ENCODE measurements at regions not wholly inside any gene's neighbourhood (a gene's known extent, or its start where the extent isn't known, plus 50 kb on each side); places are given as distances from the start of the nearest gene placed in this dataset.
"Not testable (repeated sequence)": the region's sequence is repeated elsewhere in the genome, so short reads cannot be mapped to it uniquely, and the experiment has no call there.

DNA sequence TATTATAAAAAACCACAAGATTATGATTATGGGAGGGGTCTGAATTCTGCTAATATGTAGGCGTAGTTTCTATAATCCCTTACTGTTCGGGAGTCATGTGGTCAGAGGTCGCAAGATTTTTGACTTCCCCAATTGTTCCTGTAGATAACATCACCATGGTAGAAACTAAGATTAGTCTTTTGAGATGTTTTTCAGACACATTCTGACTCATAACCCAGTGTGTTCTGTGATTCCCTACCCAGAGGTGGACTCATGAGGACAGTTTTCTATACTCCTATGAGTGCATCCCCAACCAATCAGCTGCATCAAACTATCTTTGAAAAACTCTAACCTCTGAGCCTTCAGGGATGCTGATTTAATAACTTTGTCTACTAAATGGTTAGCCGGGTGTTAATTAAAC, 175.5 kb downstream of the RFPL4B start:
- DNase-seq, result no peak

DNA sequence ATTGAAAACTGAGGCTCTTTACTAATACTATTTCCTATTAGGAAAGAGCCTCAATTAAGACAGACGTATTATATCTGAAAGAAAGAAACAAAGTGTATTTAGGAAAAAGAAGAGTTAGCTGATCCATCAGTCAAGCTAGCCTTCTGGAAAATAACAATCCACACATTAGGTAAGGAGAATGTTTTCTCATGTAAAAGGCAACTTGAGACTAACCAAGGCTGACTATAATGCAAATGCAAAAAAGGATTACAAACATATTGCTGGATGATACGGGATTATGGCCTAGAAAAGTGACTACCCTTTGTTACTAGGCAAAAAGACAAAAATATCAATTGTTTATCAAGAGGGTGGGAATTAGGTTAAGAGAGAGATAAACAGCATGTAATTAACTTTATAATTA, 176.9 kb downstream of the RFPL4B start:
- no peak for DNase-seq

DNA sequence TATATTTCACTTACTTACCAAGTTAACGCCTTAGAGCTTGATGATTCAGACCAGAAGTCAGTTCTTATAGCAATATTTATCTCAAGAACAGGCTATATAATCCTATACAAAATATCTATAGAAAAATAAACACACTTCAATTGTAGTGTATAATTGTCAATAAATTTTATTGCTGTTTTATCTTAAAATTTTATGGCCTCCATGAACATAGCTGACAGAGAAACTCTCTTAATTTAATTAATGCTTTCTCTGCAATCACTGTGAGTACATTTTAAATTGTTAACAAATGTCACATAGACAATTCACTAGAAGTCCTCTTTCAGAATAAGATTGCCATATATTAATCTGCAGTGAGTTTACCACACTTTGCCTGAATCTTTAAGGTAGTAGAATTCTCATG, 178.6 kb downstream of the RFPL4B start:
- no peak for DNase-seq

DNA sequence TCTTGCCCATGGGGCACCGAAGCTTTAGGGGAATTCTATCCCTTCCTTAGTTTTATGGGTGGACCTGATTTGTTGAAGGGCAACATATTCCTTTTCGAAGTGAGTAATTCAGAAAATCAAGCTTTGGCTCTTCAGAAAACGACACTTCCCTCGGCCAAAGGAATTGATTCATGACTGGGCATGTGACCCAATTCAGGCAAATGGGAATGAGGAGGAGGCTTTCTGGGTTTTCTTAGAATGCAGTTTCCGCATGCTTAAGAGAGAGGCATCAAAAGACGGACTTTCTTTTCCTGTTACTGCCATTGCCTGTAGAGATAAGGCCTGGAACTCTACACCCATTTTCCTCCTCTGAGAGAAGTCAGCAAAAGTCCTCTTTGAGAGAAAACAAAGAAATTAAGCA, 179.5 kb downstream of the RFPL4B start:
- no peak for DNase-seq

DNA sequence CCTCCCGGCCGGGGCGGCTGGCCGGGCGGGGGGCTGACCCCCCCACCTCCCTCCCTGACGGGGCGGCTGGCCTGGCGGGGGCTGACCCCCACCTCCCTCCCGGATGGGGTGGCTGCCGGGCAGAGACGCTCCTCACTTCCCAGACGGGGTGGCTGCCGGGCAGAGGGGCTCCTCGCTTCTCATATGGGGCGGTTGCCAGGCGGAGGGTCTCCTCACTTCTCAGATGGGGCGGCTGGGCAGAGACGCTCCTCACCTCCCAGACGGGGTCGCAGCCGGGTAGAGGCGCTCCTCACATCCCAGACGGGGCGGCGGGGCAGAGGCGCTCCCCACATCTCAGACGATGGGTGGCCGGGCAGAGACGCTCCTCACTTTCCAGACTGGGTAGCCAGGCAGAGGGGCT, 181.2 kb downstream of the RFPL4B start:
- not testable (repeated sequence) for DNase-seq

DNA sequence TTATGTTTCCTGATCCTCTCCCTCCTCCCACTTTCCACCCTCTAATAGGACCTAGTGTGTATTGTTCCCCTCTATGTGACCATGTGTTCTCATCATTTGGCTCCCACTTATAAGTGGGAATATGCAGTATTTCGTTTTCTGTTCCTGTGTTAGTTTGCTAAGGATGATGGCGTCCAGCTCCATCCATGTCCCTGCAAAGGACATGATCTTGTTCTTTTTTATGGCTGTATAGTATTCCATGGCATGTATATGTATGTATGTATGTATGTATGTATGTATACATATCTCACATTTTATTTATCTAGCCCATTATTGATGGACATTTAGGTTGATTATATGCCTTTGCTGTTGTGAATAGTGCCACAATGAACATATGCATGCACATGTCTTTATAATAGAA, 188.7 kb downstream of the RFPL4B start:
- no peak for DNase-seq

DNA sequence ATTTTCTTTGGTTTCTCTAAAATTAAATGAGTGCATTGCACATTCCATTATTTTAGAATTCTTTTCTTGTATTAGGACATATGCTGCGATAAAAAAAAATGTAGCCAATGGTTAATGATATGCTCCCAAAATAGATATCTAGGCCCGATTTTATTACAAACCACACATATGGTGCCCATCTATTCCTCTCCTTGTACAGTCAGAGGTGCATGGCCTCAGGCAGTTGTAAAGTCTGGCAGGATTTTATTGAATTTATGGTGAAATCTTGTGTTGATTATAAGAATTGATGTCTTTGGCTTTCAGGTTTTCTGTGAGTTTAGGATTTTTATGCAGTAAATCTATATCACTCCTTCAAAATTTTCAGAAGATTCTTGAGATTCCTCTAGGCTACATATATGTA, 192.2 kb downstream of the RFPL4B start:
- DNase-seq, result no peak

DNA sequence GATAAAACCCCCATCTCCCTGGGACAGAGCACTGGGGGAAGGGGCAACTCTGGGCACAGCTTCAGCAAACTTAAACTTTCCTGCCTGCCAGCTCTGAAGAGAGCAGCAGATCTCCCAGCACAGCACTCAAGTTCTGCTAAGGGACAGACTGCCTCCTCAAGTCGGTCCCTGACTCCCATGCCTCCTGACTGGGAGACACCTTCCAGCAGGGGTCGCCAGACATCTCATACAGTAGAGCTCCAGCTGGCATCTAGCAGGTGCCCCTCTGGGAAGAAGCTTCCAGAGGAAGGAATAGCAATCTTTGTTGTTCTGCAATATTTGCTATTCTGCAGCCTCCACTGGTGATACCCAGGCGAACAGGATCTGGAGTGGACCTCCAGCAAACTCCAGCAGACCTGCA, 194.7 kb downstream of the RFPL4B start:
- not testable (repeated sequence) for DNase-seq

DNA sequence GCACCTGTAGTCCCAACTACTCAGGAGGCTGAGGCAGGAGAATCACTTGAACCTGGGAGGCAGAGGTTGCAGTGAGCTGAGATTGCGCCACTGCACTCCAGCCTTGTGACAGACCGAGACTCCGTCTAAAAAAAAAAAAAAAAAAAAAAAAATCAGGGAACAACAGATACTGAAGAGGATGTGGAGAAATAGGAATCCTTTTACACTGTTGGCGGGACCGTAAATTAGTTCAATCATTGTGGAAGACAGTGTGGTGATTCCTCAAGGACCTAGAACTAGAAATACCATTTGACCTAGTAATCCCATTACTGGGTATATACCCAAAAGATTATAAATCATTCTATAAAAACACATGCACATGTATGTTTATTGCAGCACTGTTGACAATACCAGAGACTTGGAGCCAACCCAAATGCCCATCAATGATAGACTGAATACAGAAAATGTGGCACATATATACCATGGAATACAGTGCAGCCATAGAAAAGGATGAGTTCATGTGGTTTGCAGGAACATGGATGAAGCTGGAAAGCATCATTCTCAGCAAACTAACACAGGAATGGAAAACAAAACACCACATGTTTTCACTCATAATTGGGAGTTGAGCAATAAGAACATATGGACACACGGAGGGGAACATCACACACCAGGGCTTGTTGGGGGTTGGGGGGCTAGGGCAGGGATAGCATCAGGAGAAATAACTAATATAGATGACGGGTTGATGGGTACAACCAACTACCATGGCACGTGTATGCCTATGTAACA, 200.4 kb downstream of the RFPL4B start:
- not testable (repeated sequence) for DNase-seq

DNA sequence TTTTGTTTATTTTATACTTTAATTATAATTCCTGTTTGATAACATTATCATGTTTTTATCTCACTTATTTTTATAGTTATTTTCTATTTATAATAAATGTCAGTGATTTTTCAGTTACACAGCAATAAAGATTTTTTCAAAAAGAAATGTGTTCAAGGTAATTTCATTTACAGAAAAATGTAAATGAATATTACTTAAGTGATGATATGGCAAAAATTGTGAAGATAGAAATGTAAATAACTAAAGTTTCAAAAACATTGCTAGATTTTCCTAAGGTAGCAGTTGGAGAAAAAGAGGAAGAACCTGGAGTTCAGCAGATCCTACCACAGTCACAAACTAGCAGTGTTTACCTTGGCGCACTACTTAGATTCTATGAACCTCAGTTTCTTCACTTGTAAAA, 202.6 kb downstream of the RFPL4B start:
- DNase-seq, result no peak

DNA sequence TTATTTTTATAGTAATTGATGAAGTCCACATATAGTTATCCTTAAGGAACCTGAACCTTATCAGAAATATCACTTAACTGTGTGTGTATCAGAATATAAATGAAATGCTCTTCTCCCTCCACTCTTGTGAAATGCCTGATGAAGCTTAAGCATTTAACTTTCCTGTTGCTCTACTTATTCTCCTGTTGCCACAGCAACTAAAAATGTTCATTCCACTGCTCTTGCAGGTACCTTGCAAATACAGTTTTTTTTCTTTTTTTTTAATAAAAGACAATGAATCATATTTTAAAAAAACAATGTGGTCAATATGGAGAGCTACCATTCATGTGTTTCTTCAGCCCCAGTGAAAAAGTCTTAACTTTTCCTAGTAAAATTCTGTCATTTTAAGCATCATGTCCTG, 210.3 kb downstream of the RFPL4B start:
- no peak for DNase-seq

DNA sequence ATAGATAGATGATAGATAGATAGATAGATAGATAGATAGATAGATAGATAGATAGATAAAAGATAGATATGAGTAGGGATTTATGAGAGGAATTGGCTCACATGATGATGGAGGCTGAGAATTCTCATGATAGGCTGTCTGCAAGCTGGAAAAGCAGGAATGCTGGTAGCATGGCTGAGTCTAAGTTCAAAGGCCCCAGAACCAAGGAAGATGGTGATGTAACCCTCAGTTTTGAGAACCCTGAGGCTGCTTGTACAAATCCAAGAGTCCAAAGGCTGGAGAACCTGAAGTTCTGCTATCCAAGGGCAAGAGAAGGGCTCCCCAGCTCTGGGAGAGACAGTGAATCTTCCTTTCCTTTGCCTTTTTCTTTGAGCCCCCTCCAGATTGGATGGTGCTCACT, 210.8 kb downstream of the RFPL4B start:
- DNase-seq, result no peak

DNA sequence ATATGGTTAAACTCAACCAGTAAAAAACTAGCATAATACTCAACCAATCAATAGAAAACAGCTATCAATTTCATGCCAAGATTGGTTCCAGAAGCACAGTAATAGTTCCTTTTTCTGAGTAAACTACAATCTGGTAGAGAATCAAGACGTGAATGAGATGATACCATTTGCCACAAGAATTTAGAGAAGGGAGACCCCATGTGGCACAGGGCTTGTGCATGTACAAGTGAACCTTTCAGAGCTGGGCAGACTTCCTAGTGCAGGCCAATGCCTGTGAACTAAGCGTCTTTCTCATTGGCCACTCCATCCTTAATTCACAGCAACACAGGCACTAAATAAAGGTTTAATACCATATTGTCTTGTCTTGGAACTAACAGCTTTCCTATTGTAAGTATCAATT, 213.5 kb downstream of the RFPL4B start:
- DNase-seq, result no peak

DNA sequence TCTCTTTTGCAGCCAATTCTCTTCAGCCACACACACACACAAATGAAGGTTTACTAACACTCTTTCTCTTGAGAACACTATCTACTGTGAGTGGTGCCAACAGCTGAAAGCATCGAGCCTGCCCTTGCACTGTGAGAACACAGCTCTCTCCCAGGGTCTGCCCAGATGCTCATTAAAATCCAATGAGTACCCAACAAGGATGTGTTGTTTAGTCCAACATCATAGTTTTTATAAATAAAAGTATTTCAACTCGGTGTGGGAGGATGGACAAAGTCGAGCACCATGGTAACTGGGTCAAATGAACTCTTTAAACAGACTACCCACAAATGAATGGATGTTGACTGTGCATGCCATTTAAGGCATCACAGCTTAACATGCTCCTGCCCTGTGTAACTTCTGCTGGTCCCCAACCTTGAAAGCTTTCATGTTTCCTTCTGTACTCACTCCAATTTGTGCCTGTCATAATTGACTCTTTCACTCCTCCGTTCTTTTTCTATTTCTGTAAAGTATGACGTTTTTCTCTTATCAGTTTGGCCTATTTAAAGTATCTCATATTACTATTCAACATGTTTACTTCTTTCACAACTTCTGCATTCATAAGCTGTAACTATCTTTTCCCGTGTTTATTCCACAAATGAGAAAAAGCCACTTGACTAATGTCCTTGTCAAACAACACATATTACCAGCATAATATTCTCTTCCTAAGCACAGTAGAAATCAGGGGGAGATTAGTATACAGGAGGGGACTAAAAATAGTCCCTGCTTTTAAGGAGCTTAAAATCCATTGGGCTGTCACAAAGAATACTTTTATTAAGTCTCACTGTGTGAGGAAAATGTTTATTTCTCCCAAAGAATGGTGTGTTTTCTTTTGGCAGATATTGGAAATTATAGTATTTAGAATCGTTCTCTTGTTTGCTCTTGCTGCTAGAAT, 215.4 kb downstream of the RFPL4B start:
- DNase-seq, result no peak

DNA sequence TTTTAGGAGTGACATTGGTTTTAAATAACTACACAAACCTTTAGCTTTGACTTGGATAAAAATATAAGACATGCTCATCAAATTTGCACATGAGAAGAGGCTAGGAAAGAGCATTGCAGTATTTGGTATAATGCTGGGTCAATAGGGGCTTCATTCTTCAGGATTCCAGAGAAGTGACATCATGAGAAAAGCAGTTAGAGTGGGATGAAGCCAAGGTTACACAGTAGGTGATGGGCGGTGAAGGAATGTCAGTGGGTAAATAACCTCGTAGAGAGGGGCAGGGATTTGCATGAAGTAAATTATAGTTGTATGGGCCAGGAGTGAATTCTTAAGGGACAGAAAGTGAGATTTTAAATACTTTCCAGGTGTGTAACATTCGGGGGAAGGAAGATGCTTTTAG, 216.2 kb downstream of the RFPL4B start:
- no peak for DNase-seq

DNA sequence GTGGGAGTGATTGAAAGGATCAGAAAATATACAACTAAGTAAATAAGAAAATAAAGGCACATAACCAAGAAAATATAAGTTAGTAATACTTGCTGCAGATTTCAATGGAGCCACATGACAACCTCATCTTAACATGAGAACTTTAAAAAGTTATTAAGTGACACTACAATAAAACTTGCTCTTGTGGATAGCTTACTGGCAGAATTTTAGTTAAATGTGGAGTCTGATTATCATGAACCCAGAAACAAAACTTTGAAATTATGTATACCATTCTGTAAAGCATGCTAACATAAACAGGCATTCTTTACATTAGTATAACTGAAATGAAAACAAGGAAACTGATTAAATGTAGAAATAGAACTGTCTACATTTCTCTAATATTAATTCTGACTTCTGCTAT, 220.9 kb downstream of the RFPL4B start:
- DNase-seq, result no peak

DNA sequence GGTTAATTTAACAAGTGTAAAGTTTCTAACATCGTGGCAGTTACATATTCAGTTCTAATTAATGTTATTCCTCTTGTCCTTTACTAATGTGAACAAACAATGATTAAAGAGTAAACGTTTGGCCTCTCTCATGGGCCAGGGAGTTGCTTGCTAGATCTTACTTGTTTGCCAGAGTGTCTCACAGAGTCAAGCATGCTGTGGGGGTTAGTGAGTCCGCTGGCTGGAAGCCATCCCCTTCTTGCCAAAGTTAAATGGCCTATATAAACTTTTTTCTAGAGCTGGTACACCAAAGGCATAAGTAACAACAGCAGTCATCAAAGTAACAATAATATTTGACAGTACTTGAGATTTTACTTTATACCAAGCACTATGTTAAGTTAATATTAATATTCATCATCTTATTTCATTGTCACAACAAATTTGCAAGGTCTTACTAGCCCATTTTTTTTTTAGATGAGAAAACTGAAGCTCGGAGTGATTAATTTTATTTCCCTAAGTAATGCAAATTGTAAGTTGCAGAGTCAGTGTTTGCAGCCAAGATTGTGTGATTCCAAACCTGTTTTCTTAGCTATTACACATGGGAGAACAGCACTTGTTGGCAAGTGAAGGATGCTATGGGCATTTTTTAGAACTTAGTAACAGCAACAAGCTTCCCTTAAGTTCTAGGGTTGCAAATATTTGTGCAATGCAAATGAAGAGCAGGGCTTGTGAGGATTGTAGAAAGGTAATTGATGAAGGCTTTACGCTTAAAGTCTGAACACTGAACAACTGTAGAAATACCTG, 224.5 kb downstream of the RFPL4B start:
- DNase-seq, result no peak

DNA sequence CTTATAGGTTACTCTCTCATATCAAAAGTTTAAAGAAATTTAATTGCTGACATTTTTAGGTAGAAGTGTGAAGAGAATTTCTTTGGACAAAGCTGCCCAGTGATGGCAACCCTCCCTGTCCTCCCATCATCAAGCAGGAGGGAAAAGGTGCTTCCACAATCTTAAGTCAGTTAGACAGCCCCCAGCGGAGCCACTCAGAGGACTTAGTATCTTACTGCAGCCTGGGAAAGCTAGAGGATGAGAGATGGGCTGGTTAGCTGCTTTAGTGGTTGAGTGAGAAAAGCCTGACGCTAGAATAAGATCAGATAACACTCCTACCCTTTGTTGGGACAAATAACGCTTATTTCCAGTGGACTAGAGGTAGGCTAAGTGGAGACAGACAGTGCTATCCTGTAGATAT, 227.1 kb downstream of the RFPL4B start:
- DNase-seq, result no peak

DNA sequence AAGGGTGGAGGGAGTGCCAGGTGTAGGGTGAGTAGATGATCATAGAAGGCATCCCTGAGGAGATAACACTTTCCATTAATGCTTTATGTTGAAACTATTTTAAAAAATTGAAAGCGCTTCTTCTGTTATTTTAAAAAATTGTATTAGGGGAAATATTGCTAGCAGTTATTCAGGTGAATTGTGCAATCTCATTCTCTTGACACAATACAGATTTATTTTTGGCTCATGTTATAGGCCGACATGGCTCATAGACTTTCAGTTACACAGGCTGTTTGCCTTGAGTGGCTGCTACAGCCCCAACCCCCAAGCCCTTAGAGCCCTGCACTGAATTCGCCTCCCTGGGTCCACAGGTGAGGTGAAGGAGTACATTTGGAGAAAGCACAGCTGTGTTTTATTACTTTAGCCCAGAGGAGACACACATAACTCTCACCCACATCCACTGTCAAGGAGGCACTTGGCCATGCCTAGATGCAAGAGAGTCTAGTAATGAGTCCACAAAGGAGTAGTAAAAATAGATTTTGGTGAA, 228.2 kb downstream of the RFPL4B start:
- no peak for DNase-seq

DNA sequence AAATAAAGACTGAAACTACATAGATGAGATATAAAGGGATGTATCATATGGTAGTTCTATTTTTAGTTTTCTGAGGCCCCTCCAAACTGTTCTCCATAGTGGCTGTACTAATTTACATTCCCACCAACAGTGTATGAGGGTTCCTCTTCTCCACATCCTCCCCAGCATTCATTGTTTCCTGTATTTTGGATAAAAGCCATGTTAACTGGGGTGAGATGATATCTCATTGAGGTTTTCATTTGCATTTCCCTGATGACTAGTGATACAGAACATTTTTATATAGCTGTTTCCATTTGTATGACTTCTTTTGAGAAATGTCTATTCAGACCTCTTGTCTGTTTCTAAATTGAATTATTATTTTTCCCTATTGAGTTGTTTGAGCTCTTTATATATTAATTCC, 229.3 kb downstream of the RFPL4B start:
- DNase-seq, result no peak

DNA sequence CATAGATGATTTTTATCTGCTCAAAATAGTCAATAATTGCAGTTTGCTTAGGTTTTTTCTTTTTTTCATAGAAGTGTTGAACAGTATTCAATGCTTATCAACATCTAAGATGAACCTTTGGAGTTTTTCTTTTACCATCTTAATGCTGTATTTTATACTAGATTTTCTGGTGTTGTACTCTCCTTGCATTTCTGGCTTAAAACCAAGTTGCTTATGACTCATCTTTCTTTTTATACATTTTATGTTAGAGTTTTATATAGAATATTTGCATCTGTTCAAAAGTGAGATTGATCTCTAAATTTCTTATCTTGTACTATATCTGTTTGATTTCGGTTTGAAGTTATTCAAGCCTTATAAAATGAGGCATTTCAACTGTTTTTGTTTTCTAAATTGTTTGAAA, 232.5 kb downstream of the RFPL4B start:
- no peak for DNase-seq

DNA sequence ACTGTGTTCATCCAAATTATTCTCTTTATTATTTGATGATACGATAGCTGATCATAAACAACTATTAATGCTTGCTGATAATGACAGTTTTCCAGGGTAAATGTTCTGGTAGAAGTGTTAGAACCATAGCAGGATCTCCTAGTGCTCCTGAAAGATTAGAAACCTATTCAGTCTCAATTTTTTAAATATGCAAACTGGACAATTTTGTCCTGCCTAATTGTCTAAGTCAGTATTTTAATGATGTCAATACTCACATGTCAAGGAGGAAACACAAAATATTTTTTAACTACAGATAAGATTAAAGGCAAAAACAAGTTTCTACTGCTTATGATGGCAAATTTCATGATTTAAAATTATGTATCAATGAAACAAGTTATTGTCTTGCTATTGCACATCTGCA, 233.9 kb downstream of the RFPL4B start:
- no peak for DNase-seq

DNA sequence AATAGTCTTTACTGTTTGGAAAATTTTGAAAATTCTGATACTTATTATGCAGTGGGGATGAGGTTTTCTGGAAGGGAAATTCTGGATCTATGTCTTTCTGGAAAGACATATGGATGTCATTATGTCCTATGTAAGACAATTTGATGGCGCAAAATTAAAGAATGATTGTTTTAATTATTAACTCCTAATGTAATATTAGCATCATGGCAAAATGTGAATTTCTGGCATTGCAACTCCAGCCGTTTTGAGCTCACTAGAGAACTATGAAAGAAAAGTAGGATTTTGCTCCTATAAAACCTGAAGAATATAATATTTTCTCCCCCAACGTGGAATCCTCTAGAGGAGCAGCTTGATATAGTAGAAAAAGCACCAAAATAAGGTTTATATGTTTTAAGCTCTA, 243.2 kb downstream of the RFPL4B start:
- no peak for DNase-seq
